BJ (cell line): ENCODE measurements at regions not wholly inside any gene's neighbourhood (a gene's known extent, or its start where the extent isn't known, plus 50 kb on each side); places are given as distances from the start of the nearest gene placed in this dataset.
"Not testable (repeated sequence)": the region's sequence is repeated elsewhere in the genome, so short reads cannot be mapped to it uniquely, and the experiment has no call there.

Experiments
- CTCF ChIA-PET: fragments of 350-600 bp; formaldehyde crosslinking; extraction: SDS; loops from one replicate; lab custom pipeline; 2021; ENCODE audit warnings: antibody characterized with exemption, inconsistent platforms; lab: Yijun Ruan, JAX
- POLR2A ChIA-PET: fragments of 300-600 bp; sonication (Branson Sonifier 250); formaldehyde crosslinking; extraction: SDS; loops from one replicate; lab custom pipeline; 2021; ENCODE audit warnings: antibody characterized with exemption; lab: Charles Lee
- DNase-seq: peaks from one replicate; pipeline ENCODE4 v3.0.0-alpha.2; 2011; ENCODE audit warnings: low read depth
- H3K27me3 ChIP-seq: 2 replicates; pipeline ENCODE4 v1.6.0; 2011; ENCODE audit warnings: low read length; ENCODE audit not compliant: control insufficient read depth, insufficient read depth
- H3K36me3 ChIP-seq: 2 replicates; pipeline ENCODE4 v1.5.1; 2011; ENCODE audit warnings: low read length; ENCODE audit not compliant: control insufficient read depth, insufficient read depth
- H3K4me3 ChIP-seq: 2 replicates; pipeline ENCODE4 v1.5.1; 2011; ENCODE audit warnings: low read depth, mild to moderate bottlenecking, control low read depth, low read length
- CTCF ChIP-seq: IDR thresholded peaks from 2 replicates; pipeline ENCODE4 v1.5.1; 2011; ENCODE audit warnings: low read depth, mild to moderate bottlenecking, control low read depth, inconsistent platforms, low read length, moderate library complexity; ENCODE audit not compliant: insufficient read depth

DNA sequence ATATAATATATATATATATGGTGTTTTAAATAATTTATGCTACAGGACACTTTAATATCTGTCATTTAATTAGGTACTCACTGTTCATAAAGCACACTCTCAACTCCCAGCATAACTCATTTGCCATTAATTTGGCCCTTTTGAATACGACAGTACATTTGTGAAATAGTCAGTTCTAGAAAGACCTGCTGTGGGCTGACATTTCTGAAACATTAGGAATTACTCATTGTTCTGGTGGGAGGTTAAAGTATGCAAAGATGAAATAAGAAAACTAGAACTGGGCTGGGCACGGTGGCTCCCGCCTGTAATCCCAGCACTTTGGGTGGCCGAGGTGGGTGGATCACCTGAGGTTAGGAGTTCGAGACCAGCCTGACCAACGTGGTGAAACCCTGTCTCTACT lies 497.5 kb downstream of the UTRN start:
- Histone ChIP-seq H3K4me3 (no peak overlapping the region), H3K27me3 (no peaks in the 10 kb centered on the region), H3K36me3 (no peaks in the 10 kb centered on the region)
- ChIA-PET CTCF (interaction anchor here (0.6 kb wide), 1 partner anchor 14 kb away, joined by 3 read pairs; no protein-coding TSS in a partner anchor), POLR2A (interaction anchor here (0.5 kb wide), 1 partner anchor 8 kb away, joined by 3 read pairs; no protein-coding TSS in a partner anchor)
- no peak for TF ChIP-seq CTCF
- DNase-seq = no peak

- no peak for TF ChIP-seq CTCF
- Histone ChIP-seq H3K27me3 (no peaks in the 10 kb centered on the region), H3K36me3 (no peaks in the 10 kb centered on the region), H3K4me3 (no peak overlapping the region)
- ChIA-PET POLR2A (no interaction called here), CTCF (no interaction called here)
- DNase-seq = no peak
Measured at GRCh38 chr6:144785056-144785455, 499.9 kb downstream of the UTRN start.

DNA sequence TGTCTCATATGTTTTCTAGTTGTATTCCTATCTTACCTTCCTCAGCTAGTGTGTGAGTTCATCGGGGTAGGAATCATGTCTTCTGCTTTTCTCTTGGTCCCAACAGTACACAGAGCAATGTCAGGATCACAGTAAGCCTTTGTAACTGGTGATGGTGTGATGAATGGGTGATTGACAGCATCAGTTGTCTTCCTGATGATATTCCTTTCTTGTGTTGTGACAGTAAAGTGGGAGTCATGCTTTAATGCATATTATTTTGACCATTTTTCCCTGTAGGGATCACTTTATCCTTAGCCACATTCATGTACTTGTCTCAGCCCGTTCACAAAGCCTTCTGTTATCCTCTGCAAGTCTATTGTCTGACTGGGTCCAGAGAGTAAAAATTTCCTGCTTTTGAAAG lies 501.7 kb downstream of the UTRN start:
- TF ChIP-seq CTCF = no peak
- ChIA-PET POLR2A (no interaction called here), CTCF (no interaction called here)
- DNase-seq = no peak
- Histone ChIP-seq H3K27me3 (no peaks in the 10 kb centered on the region), H3K4me3 (no peak overlapping the region), H3K36me3 (no peaks in the 10 kb centered on the region)

- DNase-seq = no peak
- TF ChIP-seq CTCF = no peak
- H3K4me3 ChIP-seq = no peak overlapping the region
- CTCF ChIA-PET = interaction anchor here (0.6 kb wide), 1 partner anchor 243 kb away, joined by 3 read pairs; no protein-coding TSS in a partner anchor
- H3K36me3 ChIP-seq = peaks cover 5% of the 10 kb centered on the region
- POLR2A ChIA-PET = interaction anchor here (0.5 kb wide), 1 partner anchor 162 kb away, joined by 4 read pairs; no protein-coding TSS in a partner anchor
- no peaks in the 10 kb centered on the region for H3K27me3 ChIP-seq
Measured at GRCh38 chr6:144793744-144794143, 508.6 kb downstream of the UTRN start.

DNA sequence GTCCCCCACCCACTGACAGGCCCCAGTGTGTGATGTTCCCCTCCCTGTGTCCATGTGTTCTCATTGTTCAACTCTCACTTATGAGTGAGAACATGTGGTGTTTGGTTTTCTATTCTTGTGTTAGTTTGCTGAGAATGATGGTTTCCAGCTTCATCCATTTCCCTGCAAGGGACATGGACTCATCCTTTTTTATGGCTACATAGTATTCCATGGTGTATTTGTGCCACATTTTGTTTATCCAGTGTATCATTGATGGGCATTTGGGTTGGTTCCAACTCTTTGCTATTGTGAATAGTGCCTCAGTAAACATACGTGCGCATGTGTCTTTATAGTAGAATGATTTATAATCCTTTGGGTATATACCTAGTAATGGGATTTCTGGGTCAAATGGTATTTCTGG lies 509.9 kb downstream of the UTRN start:
- H3K27me3 ChIP-seq, H3K4me3 ChIP-seq, H3K36me3 ChIP-seq, CTCF ChIA-PET, POLR2A ChIA-PET, DNase-seq: not testable (repeated sequence)

GRCh38 chr6:144796070-144796469 lies 510.9 kb downstream of the UTRN start:
- Histone ChIP-seq H3K27me3 (no peaks in the 10 kb centered on the region), H3K36me3 (peaks cover 5% of the 10 kb centered on the region), H3K4me3 (no peak overlapping the region)
- CTCF ChIA-PET = no interaction called here
- no peak for DNase-seq
- TF ChIP-seq CTCF = no peak
- POLR2A ChIA-PET = no interaction called here
